ENCODE measurements at regions not wholly inside any gene's neighbourhood (a gene's known extent, or its start where the extent isn't known, plus 50 kb on each side); places are given as distances from the start of the nearest gene placed in this dataset.

DNA sequence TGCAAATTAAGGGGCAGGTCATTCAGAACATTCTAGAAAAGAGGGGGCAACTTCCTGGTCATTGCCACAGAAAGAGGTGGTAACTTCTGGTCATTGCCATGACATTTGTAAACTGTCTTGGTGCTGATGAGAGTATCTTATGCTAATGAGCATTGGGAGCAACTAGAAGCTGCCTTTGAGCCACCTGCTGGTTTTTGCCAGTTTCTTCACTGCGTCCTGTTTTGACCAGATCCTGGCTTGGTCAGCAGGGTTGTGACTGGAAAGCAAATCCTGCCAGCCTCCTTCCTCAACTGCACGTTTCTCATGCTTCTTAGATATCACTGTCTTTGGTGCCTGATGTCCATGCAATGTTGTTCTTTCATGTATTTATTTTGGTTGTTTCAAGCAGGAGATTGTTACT is 53.2 kb upstream of the SPATA31C2 start:
- H3K4me3 Mint-ChIP-seq (ENCODE audit: unreplicated experiment) = no peak overlapping the region
- TF ChIP-seq, protein P1, sequence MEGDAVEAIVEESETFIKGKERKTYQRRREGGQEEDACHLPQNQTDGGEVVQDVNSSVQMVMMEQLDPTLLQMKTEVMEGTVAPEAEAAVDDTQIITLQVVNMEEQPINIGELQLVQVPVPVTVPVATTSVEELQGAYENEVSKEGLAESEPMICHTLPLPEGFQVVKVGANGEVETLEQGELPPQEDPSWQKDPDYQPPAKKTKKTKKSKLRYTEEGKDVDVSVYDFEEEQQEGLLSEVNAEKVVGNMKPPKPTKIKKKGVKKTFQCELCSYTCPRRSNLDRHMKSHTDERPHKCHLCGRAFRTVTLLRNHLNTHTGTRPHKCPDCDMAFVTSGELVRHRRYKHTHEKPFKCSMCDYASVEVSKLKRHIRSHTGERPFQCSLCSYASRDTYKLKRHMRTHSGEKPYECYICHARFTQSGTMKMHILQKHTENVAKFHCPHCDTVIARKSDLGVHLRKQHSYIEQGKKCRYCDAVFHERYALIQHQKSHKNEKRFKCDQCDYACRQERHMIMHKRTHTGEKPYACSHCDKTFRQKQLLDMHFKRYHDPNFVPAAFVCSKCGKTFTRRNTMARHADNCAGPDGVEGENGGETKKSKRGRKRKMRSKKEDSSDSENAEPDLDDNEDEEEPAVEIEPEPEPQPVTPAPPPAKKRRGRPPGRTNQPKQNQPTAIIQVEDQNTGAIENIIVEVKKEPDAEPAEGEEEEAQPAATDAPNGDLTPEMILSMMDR (IDR thresholded peaks at IDR 0.05; ENCODE audit: partially characterized antibody, unreplicated experiment) = no peak
- peaks cover 16% of the 10 kb centered on the region for H3K36me3 Mint-ChIP-seq (ENCODE audit: unreplicated experiment)
- DNase-seq = no peak
- H3K9me3 Mint-ChIP-seq (ENCODE audit: unreplicated experiment) = no peaks in the 10 kb centered on the region
- H3K4me1 Mint-ChIP-seq (ENCODE audit: low read depth, unreplicated experiment) = no peaks in the 10 kb centered on the region
- H3K27me3 Mint-ChIP-seq (ENCODE audit: unreplicated experiment) = no peaks in the 10 kb centered on the region
- no peak overlapping the region for H3K27ac Mint-ChIP-seq (ENCODE audit: unreplicated experiment)

DNA sequence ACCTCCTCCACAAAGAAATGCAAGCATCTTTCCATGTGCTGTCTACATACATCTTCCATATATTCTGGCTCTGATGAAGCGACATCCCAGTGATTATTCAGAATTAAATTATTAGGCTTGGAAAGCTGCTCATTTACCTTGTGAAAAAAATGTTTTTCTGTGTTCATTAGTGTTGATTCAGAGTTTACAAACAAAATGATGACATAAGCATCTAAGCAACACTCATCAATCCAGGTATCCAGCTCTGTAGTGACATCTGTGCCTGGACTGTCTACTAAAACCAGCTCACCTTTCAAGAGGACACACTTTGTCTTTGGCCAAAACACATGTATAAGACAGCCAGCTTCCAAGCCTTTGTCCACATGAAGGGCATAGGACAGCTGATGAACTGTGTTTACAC is 51.1 kb upstream of the SPATA31C2 start:
- H3K4me3 Mint-ChIP-seq (ENCODE audit: unreplicated experiment) = no peak overlapping the region
- DNase-seq = no peak
- no peak overlapping the region for H3K27ac Mint-ChIP-seq (ENCODE audit: unreplicated experiment)
- no peaks in the 10 kb centered on the region for H3K9me3 Mint-ChIP-seq (ENCODE audit: unreplicated experiment)
- no peaks in the 10 kb centered on the region for H3K4me1 Mint-ChIP-seq (ENCODE audit: low read depth, unreplicated experiment)
- peaks cover 16% of the 10 kb centered on the region for H3K36me3 Mint-ChIP-seq (ENCODE audit: unreplicated experiment)
- H3K27me3 Mint-ChIP-seq (ENCODE audit: unreplicated experiment) = no peaks in the 10 kb centered on the region
- TF ChIP-seq, protein P1 (IDR thresholded peaks at IDR 0.05; ENCODE audit: partially characterized antibody, unreplicated experiment) = no peak

All from glutamatergic neuron (in vitro differentiated cells).